HL-60 (cell line): ENCODE measurements at regions not wholly inside any gene's neighbourhood (a gene's known extent, or its start where the extent isn't known, plus 50 kb on each side); places are given as distances from the start of the nearest gene placed in this dataset.

Experiments
- GABPA ChIP-seq: IDR thresholded peaks from 2 replicates; pipeline ENCODE4 v1.6.1; 2012; ENCODE audit warnings: low read depth
- POLR2AphosphoS5 ChIP-seq: IDR thresholded peaks from 2 replicates; pipeline ENCODE4 v1.6.1; 2012; ENCODE audit warnings: low read depth
- SPI1 ChIP-seq: IDR thresholded peaks from 2 replicates; pipeline ENCODE4 v1.6.1; 2012; ENCODE audit warnings: low read depth, mild to moderate bottlenecking, borderline replicate concordance
- TF ChIP-seq, protein P1 (sequence below): IDR thresholded peaks from one replicate; pipeline ENCODE4 v1.5.1; 2011; ENCODE audit warnings: low read length, control low read depth, inconsistent platforms; ENCODE audit not compliant: insufficient read depth
- TF ChIP-seq, protein P2 (sequence below): IDR thresholded peaks from 2 replicates; pipeline ENCODE4 v1.6.1; 2012; ENCODE audit warnings: low read depth; ENCODE audit not compliant: insufficient replicate concordance

DNA sequence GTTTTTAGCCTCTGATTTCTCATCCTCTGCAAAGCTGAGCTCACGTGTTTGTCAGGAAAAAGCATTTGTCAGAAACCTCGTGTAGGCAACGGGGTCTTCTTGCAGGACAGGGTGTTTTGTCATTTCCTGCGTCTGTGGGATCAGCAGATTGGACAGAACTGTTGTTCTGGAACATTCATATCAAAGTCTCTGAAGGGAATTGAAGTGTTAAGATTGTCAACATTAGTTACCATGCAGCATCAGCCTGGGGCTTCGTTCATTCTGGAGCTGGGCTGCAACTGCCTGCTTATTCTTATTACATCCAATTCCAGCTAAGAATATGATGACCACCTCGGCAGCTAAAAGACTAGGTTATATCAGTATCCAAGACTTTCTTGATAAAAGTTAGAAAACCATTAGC, 71.0 kb upstream of the RALGAPA2 start:
- no peak for TF ChIP-seq POLR2AphosphoS5
- TF ChIP-seq, protein P1, sequence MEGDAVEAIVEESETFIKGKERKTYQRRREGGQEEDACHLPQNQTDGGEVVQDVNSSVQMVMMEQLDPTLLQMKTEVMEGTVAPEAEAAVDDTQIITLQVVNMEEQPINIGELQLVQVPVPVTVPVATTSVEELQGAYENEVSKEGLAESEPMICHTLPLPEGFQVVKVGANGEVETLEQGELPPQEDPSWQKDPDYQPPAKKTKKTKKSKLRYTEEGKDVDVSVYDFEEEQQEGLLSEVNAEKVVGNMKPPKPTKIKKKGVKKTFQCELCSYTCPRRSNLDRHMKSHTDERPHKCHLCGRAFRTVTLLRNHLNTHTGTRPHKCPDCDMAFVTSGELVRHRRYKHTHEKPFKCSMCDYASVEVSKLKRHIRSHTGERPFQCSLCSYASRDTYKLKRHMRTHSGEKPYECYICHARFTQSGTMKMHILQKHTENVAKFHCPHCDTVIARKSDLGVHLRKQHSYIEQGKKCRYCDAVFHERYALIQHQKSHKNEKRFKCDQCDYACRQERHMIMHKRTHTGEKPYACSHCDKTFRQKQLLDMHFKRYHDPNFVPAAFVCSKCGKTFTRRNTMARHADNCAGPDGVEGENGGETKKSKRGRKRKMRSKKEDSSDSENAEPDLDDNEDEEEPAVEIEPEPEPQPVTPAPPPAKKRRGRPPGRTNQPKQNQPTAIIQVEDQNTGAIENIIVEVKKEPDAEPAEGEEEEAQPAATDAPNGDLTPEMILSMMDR: no peak
- no peak for TF ChIP-seq GABPA
- no peak for TF ChIP-seq SPI1
- TF ChIP-seq, protein P2, sequence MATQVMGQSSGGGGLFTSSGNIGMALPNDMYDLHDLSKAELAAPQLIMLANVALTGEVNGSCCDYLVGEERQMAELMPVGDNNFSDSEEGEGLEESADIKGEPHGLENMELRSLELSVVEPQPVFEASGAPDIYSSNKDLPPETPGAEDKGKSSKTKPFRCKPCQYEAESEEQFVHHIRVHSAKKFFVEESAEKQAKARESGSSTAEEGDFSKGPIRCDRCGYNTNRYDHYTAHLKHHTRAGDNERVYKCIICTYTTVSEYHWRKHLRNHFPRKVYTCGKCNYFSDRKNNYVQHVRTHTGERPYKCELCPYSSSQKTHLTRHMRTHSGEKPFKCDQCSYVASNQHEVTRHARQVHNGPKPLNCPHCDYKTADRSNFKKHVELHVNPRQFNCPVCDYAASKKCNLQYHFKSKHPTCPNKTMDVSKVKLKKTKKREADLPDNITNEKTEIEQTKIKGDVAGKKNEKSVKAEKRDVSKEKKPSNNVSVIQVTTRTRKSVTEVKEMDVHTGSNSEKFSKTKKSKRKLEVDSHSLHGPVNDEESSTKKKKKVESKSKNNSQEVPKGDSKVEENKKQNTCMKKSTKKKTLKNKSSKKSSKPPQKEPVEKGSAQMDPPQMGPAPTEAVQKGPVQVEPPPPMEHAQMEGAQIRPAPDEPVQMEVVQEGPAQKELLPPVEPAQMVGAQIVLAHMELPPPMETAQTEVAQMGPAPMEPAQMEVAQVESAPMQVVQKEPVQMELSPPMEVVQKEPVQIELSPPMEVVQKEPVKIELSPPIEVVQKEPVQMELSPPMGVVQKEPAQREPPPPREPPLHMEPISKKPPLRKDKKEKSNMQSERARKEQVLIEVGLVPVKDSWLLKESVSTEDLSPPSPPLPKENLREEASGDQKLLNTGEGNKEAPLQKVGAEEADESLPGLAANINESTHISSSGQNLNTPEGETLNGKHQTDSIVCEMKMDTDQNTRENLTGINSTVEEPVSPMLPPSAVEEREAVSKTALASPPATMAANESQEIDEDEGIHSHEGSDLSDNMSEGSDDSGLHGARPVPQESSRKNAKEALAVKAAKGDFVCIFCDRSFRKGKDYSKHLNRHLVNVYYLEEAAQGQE: no peak
